ENCODE measurements at regions not wholly inside any gene's neighbourhood (a gene's known extent, or its start where the extent isn't known, plus 50 kb on each side); places are given as distances from the start of the nearest gene placed in this dataset.
A peak's percentile ranks its signal among the peaks of the same experiment; 100 is the strongest.

GRCh38 chr3:110528305-110529121 is 543.1 kb upstream of the NECTIN3 start (continued):
- TF ChIP-seq MGA (IDR thresholded peaks at IDR 0.05): no peak
- no peak for TF ChIP-seq HINFP (tag; conservative IDR thresholded peaks at IDR 0.05; ENCODE audit: low read depth)
- TF ChIP-seq NCOR1 (IDR thresholded peaks at IDR 0.05): peak; percentile 22; the same call in 1 of the 2 replicates
- no peak for TF ChIP-seq KAT8 (IDR thresholded peaks at IDR 0.05; ENCODE audit: low read depth)
- no peak for TF ChIP-seq MYNN (IDR thresholded peaks at IDR 0.05)
- TF ChIP-seq MYNN (CRISPR knock-in tag; IDR thresholded peaks at IDR 0.05): no peak
- peak; percentile 75 for TF ChIP-seq SMARCA4 (IDR thresholded peaks at IDR 0.05)
- no peak for TF ChIP-seq ZNF134 (CRISPR knock-in tag; conservative IDR thresholded peaks at IDR 0.05)
- no peak for TF ChIP-seq ZNF699 (CRISPR knock-in tag; IDR thresholded peaks at IDR 0.05; ENCODE audit: insufficient replicate concordance)
- no peak for TF ChIP-seq TAF1 (IDR thresholded peaks at IDR 0.05; ENCODE audit: control insufficient read depth, extremely low read depth, insufficient read depth, low read length, severe bottlenecking)
- TF ChIP-seq ZNF589 (CRISPR knock-in tag; IDR thresholded peaks at IDR 0.05; ENCODE audit: low read depth): no peak
- no peak for TF ChIP-seq TGIF2 (CRISPR knock-in tag; IDR thresholded peaks at IDR 0.05)
- no peak for TF ChIP-seq HDAC3 (IDR thresholded peaks at IDR 0.05; ENCODE audit: borderline replicate concordance, partially characterized antibody)
- TF ChIP-seq ZNF584 (CRISPR knock-in tag; IDR thresholded peaks at IDR 0.05; ENCODE audit: low read depth): no peak
- TF ChIP-seq SNIP1 (IDR thresholded peaks at IDR 0.05; ENCODE audit: low read depth): no peak
- TF ChIP-seq RBM22 (IDR thresholded peaks at IDR 0.05; ENCODE audit: low read depth, low read length, poor library complexity, severe bottlenecking): no peak

Measured in K562 (cell line).